Esophagus muscularis mucosa (tissue), 3 donors: ENCODE measurements at regions not wholly inside any gene's neighbourhood (a gene's known extent, or its start where the extent isn't known, plus 50 kb on each side); places are given as distances from the start of the nearest gene placed in this dataset.

Experiments used
- CTCF ChIP-seq, 3 experiments: fragments of 200-600 bp in 2 of 3; fragments of 450-650 bp in 1 of 3; sonication (generic) in 2 of 3; IDR thresholded peaks; one replicate each; pipeline ENCODE4 v1.5.1; 2017 to 2019; ENCODE audit warnings: antibody characterized with exemption in 3 of 3, mild to moderate bottlenecking in 2 of 3, moderate library complexity in 1 of 3
- POLR2A ChIP-seq: fragments of 450-650 bp; IDR thresholded peaks from one replicate; pipeline ENCODE4 v1.6.1; 2017; ENCODE audit warnings: antibody characterized with exemption, moderate library complexity, mild to moderate bottlenecking, low read depth

- TF ChIP-seq POLR2A (no peak), CTCF (IDR thresholded peaks at IDR 0.05) (no peak)
These were observed 127.4 kb upstream of the PRL start for GRCh38 chr6:22424196-22424595.
